HCT116 (cell line): ENCODE measurements at regions not wholly inside any gene's neighbourhood (a gene's known extent, or its start where the extent isn't known, plus 50 kb on each side); places are given as distances from the start of the nearest gene placed in this dataset.

Source experiments
- CEBPB ChIP-seq: IDR thresholded peaks from 2 replicates; pipeline ENCODE4 v1.6.1; 2012; ENCODE audit warnings: low read depth
- EZH2 ChIP-seq: fragments of 200-600 bp; sonication (generic); IDR thresholded peaks from 2 replicates; pipeline ENCODE4 v1.6.1; 2017; ENCODE audit warnings: antibody characterized with exemption, mixed run types
- FOSL1 ChIP-seq: IDR thresholded peaks from 2 replicates; pipeline ENCODE4 v1.6.1; 2012; ENCODE audit warnings: low read depth
- POLR2AphosphoS5 ChIP-seq: IDR thresholded peaks from 2 replicates; pipeline ENCODE4 v1.6.1; 2011; ENCODE audit warnings: mild to moderate bottlenecking, low read depth, low read length, moderate library complexity
- RAD21 ChIP-seq: IDR thresholded peaks from 2 replicates; pipeline ENCODE4 v1.6.1; 2012; ENCODE audit warnings: low read depth, mild to moderate bottlenecking
- YY1 ChIP-seq: IDR thresholded peaks from 2 replicates; pipeline ENCODE4 v1.6.1; 2011; ENCODE audit warnings: low read length, low read depth, moderate library complexity, mild to moderate bottlenecking; ENCODE audit not compliant: insufficient replicate concordance; ENCODE audit errors: extremely low read depth
- ZNF274 ChIP-seq: fragments of 200-500 bp; sonication (Bioruptor generic); IDR thresholded peaks from 2 replicates; pipeline ENCODE4 v1.6.1; 2014; ENCODE audit warnings: mild to moderate bottlenecking, low read depth, low read length, inconsistent platforms
- TF ChIP-seq, protein P1 (sequence below), 3 experiments: fragments of 200-600 bp in 1 of 3; sonication (generic) in 1 of 3; IDR thresholded peaks in 2 of 3; conservative IDR thresholded peaks in 1 of 3; 2 replicates each; pipeline ENCODE4 v1.5.1; 2012 to 2017; ENCODE audit warnings: low read depth in 2 of 3, low read length in 2 of 3, antibody characterized with exemption in 1 of 3, borderline replicate concordance in 1 of 3, control low read depth in 1 of 3, mild to moderate bottlenecking in 1 of 3, mixed read lengths in 1 of 3, mixed run types in 1 of 3, moderate library complexity in 1 of 3; ENCODE audit not compliant: insufficient read depth in 1 of 3

DNA sequence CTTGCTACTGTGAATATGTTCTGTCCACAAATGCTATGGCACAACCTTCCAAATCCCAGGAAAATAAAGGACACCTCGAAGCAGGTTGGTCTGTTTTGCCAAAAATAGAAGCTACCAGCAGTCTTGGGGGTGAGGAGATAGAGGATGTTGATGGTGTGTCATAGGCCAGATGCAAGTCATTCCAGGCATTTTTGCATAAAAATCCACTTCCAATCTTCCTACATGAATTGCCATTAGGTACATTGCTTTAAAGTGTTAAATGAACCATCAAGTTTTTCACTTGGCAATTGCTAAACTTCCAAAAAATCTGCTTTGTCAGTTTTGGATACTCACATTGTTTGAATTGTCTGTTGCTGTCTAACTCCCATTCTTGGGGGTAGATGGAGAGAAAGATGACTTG is 295.4 kb downstream of the MYCN start:
- TF ChIP-seq EZH2 (no peak), YY1 (no peak), RAD21 (no peak), CEBPB (no peak), POLR2AphosphoS5 (no peak), FOSL1 (no peak), ZNF274 (no peak)
- TF ChIP-seq, protein P1, sequence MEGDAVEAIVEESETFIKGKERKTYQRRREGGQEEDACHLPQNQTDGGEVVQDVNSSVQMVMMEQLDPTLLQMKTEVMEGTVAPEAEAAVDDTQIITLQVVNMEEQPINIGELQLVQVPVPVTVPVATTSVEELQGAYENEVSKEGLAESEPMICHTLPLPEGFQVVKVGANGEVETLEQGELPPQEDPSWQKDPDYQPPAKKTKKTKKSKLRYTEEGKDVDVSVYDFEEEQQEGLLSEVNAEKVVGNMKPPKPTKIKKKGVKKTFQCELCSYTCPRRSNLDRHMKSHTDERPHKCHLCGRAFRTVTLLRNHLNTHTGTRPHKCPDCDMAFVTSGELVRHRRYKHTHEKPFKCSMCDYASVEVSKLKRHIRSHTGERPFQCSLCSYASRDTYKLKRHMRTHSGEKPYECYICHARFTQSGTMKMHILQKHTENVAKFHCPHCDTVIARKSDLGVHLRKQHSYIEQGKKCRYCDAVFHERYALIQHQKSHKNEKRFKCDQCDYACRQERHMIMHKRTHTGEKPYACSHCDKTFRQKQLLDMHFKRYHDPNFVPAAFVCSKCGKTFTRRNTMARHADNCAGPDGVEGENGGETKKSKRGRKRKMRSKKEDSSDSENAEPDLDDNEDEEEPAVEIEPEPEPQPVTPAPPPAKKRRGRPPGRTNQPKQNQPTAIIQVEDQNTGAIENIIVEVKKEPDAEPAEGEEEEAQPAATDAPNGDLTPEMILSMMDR (IDR thresholded peaks at IDR 0.05 in 2 of 3, conservative IDR thresholded peaks at IDR 0.05 in 1 of 3; ENCODE audit: borderline replicate concordance in 1 of 3, insufficient read depth in 1 of 3, low read depth in 2 of 3, low read length in 2 of 3): no peak
